H1 (cell line): ENCODE measurements at regions not wholly inside any gene's neighbourhood (a gene's known extent, or its start where the extent isn't known, plus 50 kb on each side); places are given as distances from the start of the nearest gene placed in this dataset.

Source experiments
- ASH2L ChIP-seq: fragments of 200-600, 300-600 bp; sonication (generic); IDR thresholded peaks from one replicate; pipeline ENCODE4 v1.7.1; 2017; ENCODE audit warnings: low read length
- CBX8 ChIP-seq: fragments of 300-800, 300-1000 bp; sonication (generic); IDR thresholded peaks from 2 replicates; pipeline ENCODE4 v1.7.1; 2016; ENCODE audit warnings: low read depth, low read length, borderline replicate concordance
- CREB1 ChIP-seq: IDR thresholded peaks from 2 replicates; pipeline ENCODE4 v1.6.1; 2012; ENCODE audit warnings: inconsistent platforms
- RBBP5 ChIP-seq: IDR thresholded peaks from 2 replicates; pipeline ENCODE4 v1.7.1; 2012; ENCODE audit warnings: low read depth, mild to moderate bottlenecking, inconsistent platforms, low read length, moderate library complexity, borderline replicate concordance
- TAF1 ChIP-seq: IDR thresholded peaks from 2 replicates; pipeline ENCODE4 v1.6.1; 2011; ENCODE audit warnings: mild to moderate bottlenecking, low read depth, low read length

DNA sequence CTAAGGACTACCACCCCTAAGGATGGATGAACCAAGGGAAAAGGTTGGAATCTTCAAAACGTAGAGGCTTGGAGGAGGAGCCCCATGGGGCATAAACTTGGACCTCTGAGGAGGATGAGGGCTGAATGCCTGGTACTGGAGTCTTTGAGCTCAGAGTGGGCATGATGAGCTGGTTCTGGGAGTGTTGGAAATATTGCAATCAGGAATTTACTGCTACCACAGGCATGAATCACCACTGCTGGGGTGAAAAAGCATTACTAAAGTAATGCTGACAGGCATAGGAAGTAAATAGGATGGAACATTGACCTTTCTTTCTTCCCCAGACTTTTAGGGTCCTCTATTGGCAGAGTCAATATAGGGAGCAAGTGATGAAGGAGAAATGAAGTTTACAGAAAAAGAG, 105.8 kb upstream of the RPS6KA3 start (continued):
- TF ChIP-seq CREB1 (no peak), CBX8 (no peak), RBBP5 (no peak), ASH2L (no peak), TAF1 (no peak)
- TF ChIP-seq, all 59 proteins: peak for 0
